ENCODE measurements at regions not wholly inside any gene's neighbourhood (a gene's known extent, or its start where the extent isn't known, plus 50 kb on each side); places are given as distances from the start of the nearest gene placed in this dataset.

- TF ChIP-seq CTCF (IDR thresholded peaks at IDR 0.05; ENCODE audit: extremely low read depth, missing control alignments): no peak
- DNase-seq (ENCODE audit: low spot score): no peak
Observed at GRCh38 chr10:117725993-117726392, 183.4 kb downstream of the EMX2 start.

GRCh38 chr10:117726596-117727295 lies 184.2 kb downstream of the EMX2 start:
- TF ChIP-seq CTCF (IDR thresholded peaks at IDR 0.05; ENCODE audit: extremely low read depth, missing control alignments): no peak
- DNase-seq (ENCODE audit: low spot score): no peak

- no peak for DNase-seq (ENCODE audit: low spot score)
- TF ChIP-seq CTCF (IDR thresholded peaks at IDR 0.05; ENCODE audit: extremely low read depth, missing control alignments): no peak
Observed at GRCh38 chr10:117727421-117727820, 184.9 kb downstream of the EMX2 start.

GRCh38 chr10:117728087-117728486 lies 185.5 kb downstream of the EMX2 start:
- TF ChIP-seq CTCF (IDR thresholded peaks at IDR 0.05; ENCODE audit: extremely low read depth, missing control alignments): no peak
- DNase-seq (ENCODE audit: low spot score): no peak

- no peak for TF ChIP-seq CTCF (IDR thresholded peaks at IDR 0.05; ENCODE audit: extremely low read depth, missing control alignments)
- DNase-seq (ENCODE audit: low spot score): no peak
Observed at GRCh38 chr10:117729156-117729555, 186.6 kb downstream of the EMX2 start.

GRCh38 chr10:117731121-117731791 lies 188.7 kb downstream of the EMX2 start:
- TF ChIP-seq CTCF (IDR thresholded peaks at IDR 0.05; ENCODE audit: extremely low read depth, missing control alignments): no peak
- no peak for DNase-seq (ENCODE audit: low spot score)

GRCh38 chr10:117734731-117735405 lies 192.3 kb downstream of the EMX2 start:
- DNase-seq (ENCODE audit: low spot score): no peak
- no peak for TF ChIP-seq CTCF (IDR thresholded peaks at IDR 0.05; ENCODE audit: extremely low read depth, missing control alignments)

All from GM20000 (cell line).